Testis (tissue), 2 donors: ENCODE measurements at regions not wholly inside any gene's neighbourhood (a gene's known extent, or its start where the extent isn't known, plus 50 kb on each side); places are given as distances from the start of the nearest gene placed in this dataset.

Experiments used
- POLR2A ChIP-seq: fragments of 450-650 bp; IDR thresholded peaks from one replicate; pipeline ENCODE4 v1.6.1; 2017; ENCODE audit warnings: antibody characterized with exemption, mild to moderate bottlenecking, moderate library complexity
- TF ChIP-seq, protein P1 (sequence below), 3 experiments: fragments of 450-650 bp in 2 of 3; fragments of 200-600 bp in 1 of 3; sonication (generic) in 1 of 3; IDR thresholded peaks; one replicate each; pipeline ENCODE4 v1.5.1; 2016 to 2019; ENCODE audit warnings: antibody characterized with exemption in 3 of 3, mild to moderate bottlenecking in 2 of 3, moderate library complexity in 1 of 3

DNA sequence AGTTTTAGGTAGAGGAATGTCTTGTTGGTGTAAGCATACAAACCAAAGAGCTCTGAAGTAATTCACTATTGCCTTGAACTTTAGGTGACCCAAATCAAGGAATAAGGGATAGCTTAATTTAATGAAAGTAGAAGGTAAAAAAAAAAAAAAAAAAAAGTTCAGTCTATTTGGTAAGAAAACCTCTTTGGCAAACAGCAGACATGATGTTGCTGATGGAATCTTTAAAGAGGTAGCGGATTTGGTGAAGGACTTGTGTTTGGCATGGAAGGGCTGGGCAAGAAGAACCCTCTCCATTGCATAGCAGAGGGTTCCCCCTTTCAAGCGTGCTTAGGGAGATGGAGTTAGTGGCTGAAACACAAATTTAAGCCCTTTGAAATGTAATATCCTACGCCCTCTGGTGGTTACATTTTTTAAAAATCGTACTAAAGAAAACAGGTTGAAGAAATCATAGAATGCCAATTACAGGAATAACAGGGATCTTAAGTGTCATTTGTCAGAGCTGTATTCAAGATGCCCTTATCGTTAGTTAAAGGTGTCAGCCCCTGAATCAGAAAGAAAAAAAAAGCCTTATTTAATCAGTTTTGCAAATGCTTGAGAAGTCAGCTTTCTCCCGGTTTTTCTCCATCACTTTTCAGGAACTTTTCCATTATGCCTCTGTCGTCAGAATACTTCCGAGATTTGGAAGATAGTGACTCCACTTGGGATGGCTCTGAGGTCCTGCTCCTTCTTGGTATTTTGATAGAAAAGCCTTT lies 383.1 kb downstream of the KCNJ2 start:
- TF ChIP-seq, protein P1, sequence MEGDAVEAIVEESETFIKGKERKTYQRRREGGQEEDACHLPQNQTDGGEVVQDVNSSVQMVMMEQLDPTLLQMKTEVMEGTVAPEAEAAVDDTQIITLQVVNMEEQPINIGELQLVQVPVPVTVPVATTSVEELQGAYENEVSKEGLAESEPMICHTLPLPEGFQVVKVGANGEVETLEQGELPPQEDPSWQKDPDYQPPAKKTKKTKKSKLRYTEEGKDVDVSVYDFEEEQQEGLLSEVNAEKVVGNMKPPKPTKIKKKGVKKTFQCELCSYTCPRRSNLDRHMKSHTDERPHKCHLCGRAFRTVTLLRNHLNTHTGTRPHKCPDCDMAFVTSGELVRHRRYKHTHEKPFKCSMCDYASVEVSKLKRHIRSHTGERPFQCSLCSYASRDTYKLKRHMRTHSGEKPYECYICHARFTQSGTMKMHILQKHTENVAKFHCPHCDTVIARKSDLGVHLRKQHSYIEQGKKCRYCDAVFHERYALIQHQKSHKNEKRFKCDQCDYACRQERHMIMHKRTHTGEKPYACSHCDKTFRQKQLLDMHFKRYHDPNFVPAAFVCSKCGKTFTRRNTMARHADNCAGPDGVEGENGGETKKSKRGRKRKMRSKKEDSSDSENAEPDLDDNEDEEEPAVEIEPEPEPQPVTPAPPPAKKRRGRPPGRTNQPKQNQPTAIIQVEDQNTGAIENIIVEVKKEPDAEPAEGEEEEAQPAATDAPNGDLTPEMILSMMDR (IDR thresholded peaks at IDR 0.05) = peak; percentile 61 to 76 (median 71)
- no peak for TF ChIP-seq POLR2A
